GM10248 (cell line): ENCODE measurements at regions not wholly inside any gene's neighbourhood (a gene's known extent, or its start where the extent isn't known, plus 50 kb on each side); places are given as distances from the start of the nearest gene placed in this dataset.

ENCODE experiments used
- CTCF ChIA-PET: fragments of 300-600 bp; sonication (Branson Sonifier 250); formaldehyde crosslinking; extraction: SDS; loops from one replicate; lab custom pipeline; 2021; ENCODE audit warnings: antibody characterized with exemption; lab: Yijun Ruan, JAX
- POLR2A ChIA-PET: fragments of 350-650 bp; sonication (Branson Sonifier 250); formaldehyde crosslinking; extraction: SDS; loops from one replicate; lab custom pipeline; 2020; ENCODE audit warnings: antibody characterized with exemption; lab: Yijun Ruan, JAX
- DNase-seq: peaks from one replicate; pipeline ENCODE4 v3.0.0; 2012; ENCODE audit errors: extremely low spot score
- TF ChIP-seq, protein P1 (sequence below): IDR thresholded peaks from 2 replicates; pipeline ENCODE4 v1.5.1; 2012; ENCODE audit warnings: mild to moderate bottlenecking, low read depth; ENCODE audit errors: extremely low read depth, missing control alignments, control extremely low read depth

DNA sequence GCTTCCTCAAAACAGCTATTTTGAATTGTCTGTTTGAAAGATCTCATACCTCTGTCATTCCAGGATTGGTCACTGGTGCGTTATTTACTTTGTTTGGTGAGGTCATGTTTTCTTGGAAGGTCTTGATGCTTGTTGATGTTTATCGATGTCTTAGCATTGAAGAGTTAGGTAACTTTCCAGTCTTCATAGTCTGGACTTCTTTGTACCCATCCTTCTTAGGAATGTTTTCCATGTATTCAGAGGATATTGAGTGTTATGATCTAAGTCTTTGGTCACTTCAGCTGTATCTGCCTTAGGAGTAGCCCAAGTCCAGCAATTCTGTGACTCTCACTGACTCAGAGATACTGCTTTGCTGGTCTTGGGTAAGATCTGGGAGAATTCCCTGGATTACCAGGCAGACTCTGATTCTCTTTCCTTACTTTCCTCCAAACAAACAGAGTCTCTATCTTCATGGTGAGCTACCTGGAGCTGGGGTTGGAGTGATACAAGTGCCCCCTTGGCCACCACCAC lies 398.6 kb downstream of the ZIC4 start:
- DNase-seq: no peak
- TF ChIP-seq, protein P1, sequence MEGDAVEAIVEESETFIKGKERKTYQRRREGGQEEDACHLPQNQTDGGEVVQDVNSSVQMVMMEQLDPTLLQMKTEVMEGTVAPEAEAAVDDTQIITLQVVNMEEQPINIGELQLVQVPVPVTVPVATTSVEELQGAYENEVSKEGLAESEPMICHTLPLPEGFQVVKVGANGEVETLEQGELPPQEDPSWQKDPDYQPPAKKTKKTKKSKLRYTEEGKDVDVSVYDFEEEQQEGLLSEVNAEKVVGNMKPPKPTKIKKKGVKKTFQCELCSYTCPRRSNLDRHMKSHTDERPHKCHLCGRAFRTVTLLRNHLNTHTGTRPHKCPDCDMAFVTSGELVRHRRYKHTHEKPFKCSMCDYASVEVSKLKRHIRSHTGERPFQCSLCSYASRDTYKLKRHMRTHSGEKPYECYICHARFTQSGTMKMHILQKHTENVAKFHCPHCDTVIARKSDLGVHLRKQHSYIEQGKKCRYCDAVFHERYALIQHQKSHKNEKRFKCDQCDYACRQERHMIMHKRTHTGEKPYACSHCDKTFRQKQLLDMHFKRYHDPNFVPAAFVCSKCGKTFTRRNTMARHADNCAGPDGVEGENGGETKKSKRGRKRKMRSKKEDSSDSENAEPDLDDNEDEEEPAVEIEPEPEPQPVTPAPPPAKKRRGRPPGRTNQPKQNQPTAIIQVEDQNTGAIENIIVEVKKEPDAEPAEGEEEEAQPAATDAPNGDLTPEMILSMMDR: no peak
- ChIA-PET POLR2A (no interaction called here), CTCF (no interaction called here)

- POLR2A ChIA-PET: no interaction called here
- CTCF ChIA-PET: no interaction called here
- no peak for DNase-seq
- TF ChIP-seq, protein P1: no peak
Measured at GRCh38 chr3:147002721-147003120, 397.6 kb upstream of the PLSCR5 start.

DNA sequence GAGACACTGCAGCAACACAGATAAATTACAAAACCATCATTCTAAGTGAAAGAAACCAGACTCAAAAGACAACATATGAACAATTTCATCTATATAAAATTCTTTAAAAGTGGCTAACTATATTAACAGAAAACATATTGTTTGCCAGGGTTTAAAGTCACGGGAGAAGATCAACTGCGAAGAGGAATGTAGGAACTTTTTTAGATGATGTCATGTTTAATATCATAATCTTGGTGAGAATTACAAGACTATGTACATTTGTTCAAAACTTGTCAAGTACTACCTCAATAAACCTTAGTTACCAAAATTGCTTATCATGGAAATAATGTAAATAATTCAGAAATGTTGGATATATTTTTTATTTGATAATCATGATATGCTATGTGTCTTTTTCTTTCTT lies 395.1 kb upstream of the PLSCR5 start:
- ChIA-PET CTCF (no interaction called here), POLR2A (no interaction called here)
- no peak for DNase-seq
- TF ChIP-seq, protein P1: no peak

DNA sequence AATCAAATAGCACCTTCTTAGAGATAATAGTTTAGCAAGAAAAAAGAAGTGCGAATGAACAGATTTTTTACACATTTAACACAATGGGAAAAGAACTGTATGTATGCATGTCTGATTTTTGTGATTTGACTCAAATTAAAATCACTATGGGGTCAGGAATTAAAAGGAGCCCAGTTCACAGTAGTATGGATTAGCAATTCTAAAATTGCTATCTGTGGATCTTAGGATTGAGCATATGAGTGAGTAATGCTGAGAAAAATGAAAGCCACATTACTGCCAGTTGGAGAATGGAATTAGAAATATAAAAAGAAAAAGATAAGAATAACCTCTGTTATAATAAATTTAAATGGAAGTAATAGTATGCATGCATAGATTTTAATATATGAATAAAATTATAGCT lies 386.8 kb upstream of the PLSCR5 start:
- ChIA-PET POLR2A (no interaction called here), CTCF (interaction anchor here (0.8 kb wide), 1 partner anchor 13 kb away, joined by 4 read pairs; no protein-coding TSS in a partner anchor)
- DNase-seq: no peak
- TF ChIP-seq, protein P1: no peak

DNA sequence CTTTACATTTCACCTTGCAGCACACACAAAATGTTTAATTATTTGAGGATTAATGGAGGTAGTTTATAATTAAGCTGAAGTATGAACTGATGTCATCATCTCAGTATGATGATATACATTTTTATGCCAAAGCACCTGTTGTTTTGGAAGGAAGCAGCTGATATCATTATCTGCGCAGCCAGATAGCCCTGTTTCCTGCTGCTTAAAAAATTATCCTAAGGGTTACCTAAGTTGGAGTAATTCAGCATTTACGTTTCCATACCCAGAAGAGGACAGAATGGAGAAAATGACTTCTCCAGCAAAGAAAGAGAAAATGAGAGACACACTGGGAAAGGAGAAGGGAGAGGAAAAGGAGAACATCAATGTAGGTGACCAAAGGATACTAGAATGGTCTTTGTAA lies 370.3 kb upstream of the PLSCR5 start:
- TF ChIP-seq, protein P1: no peak
- DNase-seq: no peak
- ChIA-PET CTCF (no interaction called here), POLR2A (no interaction called here)

DNA sequence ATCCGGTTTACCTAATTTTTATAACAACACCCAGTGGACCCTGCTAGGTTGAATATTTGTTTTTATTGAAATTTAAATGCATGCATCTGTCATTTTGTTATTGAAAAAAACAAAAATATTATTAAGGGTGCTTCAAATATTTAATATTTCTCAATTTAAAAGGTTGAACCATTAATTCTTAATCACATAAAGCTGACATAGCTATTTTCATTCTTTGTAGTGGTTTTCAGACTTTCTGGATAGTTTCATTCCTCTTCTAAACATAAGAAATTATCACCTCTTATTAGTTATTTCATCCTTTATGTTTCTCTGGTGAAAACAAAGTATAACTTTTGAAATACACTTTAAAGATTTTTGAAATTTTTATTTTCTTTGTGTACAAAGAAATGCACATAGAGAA lies 369.9 kb upstream of the PLSCR5 start:
- ChIA-PET CTCF (no interaction called here), POLR2A (no interaction called here)
- no peak for DNase-seq
- TF ChIP-seq, protein P1: no peak
